Right lobe of liver (tissue), 6 donors: ENCODE measurements at regions not wholly inside any gene's neighbourhood (a gene's known extent, or its start where the extent isn't known, plus 50 kb on each side); places are given as distances from the start of the nearest gene placed in this dataset.

Source experiments
- ATAC-seq, 4 donors: fragments of 200-7000 bp; cut with Tn5 transposase; one replicate each; pipeline ENCODE4 v1.9.1; 2020; ENCODE audit warnings: mild to moderate bottlenecking in 4 of 4, moderate library complexity in 4 of 4
- DNase-seq, 3 donors: peaks; one replicate each; pipeline ENCODE4 v3.0.0-alpha.2; 2020
- H3K27ac ChIP-seq, 3 donors: fragments of 200-600 bp; one replicate each; pipeline ENCODE4 v1.8.0; 2022
- H3K27me3 ChIP-seq, 2 donors: fragments of 200-600 bp; one replicate each; pipeline ENCODE4 v1.8.0; 2022
- H3K36me3 ChIP-seq, 4 donors: fragments of 200-600 bp; sonication (generic) in 1 of 4; one replicate each; pipeline versions ENCODE4 v1.5.1 to v1.8.0; 2017 to 2022; ENCODE audit warnings: control low read depth in 1 of 4
- H3K4me1 ChIP-seq, 4 donors: fragments of 200-600 bp; sonication (generic) in 1 of 4; one replicate each; pipeline versions ENCODE4 v1.5.1 to v1.8.0; 2017 to 2022; ENCODE audit warnings: control low read depth in 1 of 4
- H3K4me3 ChIP-seq, 3 donors: fragments of 200-600 bp; one replicate each; pipeline ENCODE4 v1.8.0; 2022
- H3K9me3 ChIP-seq, 4 donors: fragments of 200-600 bp; sonication (generic) in 1 of 4; one replicate each; pipeline versions ENCODE4 v1.5.1 to v1.8.0; 2017 to 2022; ENCODE audit warnings: control low read depth in 1 of 4
- POLR2A ChIP-seq: fragments of 450-650 bp; IDR thresholded peaks from one replicate; pipeline ENCODE4 v1.6.1; 2017; ENCODE audit warnings: antibody characterized with exemption, mild to moderate bottlenecking
- WGBS: methylation state at CpG from one replicate; pipeline ENCODE4 v1.1.6; 2018; ENCODE audit warnings: low coverage, low lambda C conversion rate; ENCODE audit not compliant: insufficient coverage; ENCODE audit errors: missing lambda C conversion rate; 5-methylcytosine and 5-hydroxymethylcytosine counted together
- intact Hi-C, 2 donors: fragments of 100-400 bp; cut with DNase I; formaldehyde crosslinking; loops; one replicate each; pipeline versions ENCODE4 v1.11.2 to v1.14.1; 2022
- TF ChIP-seq, protein P1 (sequence below), 4 donors: fragments of 200-600 bp in 3 of 4; fragments of 450-650 bp in 1 of 4; IDR thresholded peaks; one replicate each; pipeline versions ENCODE4 v1.5.1 to v1.8.0; 2016 to 2022; ENCODE audit warnings: antibody characterized with exemption in 4 of 4, mild to moderate bottlenecking in 2 of 4
- donor health status: DM: no; HTN: yes; CAD: no.
- donor health status: DM: no; HTN: no; CAD: no.
- donor health status: DM: no; HTN: no; CAD: no.
- donor health status: DM: no; HTN: yes; CAD: no.
- donor health status: DM: no; HTN: yes; CAD: no.

DNA sequence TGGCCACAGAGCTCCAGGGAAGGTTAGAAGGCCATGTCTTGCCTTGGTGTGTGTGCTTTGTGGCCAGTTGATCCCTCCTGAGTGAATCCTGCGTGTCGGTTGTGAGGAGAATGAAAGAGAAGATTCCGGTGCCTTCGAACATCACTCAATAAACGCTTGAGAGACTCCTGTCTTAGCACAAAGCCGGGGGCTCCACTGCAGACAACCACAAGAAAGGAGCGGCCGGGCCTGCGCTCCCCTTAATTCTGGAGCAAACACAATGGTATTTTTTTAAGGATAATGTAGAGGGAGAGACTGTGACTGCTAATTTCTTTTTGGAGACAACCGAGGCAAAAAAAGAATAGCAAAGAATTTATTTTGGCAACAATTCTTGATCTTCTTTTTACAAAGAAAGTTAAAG is 286.8 kb upstream of the SHH start:
- DNase-seq = no peak
- intact Hi-C loops = no loop called here
- no peaks in the 10 kb centered on the region for H3K27me3 ChIP-seq
- no peaks in the 10 kb centered on the region for H3K36me3 ChIP-seq
- 91% methylated on average over 4 of the region's 10 CpGs for WGBS
- no peaks in the 10 kb centered on the region for H3K9me3 ChIP-seq
- no peaks in the 10 kb centered on the region for H3K4me1 ChIP-seq
- H3K4me3 ChIP-seq = no peak overlapping the region
- no peak for ATAC-seq
- no peak for TF ChIP-seq POLR2A
- TF ChIP-seq, protein P1, sequence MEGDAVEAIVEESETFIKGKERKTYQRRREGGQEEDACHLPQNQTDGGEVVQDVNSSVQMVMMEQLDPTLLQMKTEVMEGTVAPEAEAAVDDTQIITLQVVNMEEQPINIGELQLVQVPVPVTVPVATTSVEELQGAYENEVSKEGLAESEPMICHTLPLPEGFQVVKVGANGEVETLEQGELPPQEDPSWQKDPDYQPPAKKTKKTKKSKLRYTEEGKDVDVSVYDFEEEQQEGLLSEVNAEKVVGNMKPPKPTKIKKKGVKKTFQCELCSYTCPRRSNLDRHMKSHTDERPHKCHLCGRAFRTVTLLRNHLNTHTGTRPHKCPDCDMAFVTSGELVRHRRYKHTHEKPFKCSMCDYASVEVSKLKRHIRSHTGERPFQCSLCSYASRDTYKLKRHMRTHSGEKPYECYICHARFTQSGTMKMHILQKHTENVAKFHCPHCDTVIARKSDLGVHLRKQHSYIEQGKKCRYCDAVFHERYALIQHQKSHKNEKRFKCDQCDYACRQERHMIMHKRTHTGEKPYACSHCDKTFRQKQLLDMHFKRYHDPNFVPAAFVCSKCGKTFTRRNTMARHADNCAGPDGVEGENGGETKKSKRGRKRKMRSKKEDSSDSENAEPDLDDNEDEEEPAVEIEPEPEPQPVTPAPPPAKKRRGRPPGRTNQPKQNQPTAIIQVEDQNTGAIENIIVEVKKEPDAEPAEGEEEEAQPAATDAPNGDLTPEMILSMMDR (IDR thresholded peaks at IDR 0.05) = no peak
- no peak overlapping the region for H3K27ac ChIP-seq

DNA sequence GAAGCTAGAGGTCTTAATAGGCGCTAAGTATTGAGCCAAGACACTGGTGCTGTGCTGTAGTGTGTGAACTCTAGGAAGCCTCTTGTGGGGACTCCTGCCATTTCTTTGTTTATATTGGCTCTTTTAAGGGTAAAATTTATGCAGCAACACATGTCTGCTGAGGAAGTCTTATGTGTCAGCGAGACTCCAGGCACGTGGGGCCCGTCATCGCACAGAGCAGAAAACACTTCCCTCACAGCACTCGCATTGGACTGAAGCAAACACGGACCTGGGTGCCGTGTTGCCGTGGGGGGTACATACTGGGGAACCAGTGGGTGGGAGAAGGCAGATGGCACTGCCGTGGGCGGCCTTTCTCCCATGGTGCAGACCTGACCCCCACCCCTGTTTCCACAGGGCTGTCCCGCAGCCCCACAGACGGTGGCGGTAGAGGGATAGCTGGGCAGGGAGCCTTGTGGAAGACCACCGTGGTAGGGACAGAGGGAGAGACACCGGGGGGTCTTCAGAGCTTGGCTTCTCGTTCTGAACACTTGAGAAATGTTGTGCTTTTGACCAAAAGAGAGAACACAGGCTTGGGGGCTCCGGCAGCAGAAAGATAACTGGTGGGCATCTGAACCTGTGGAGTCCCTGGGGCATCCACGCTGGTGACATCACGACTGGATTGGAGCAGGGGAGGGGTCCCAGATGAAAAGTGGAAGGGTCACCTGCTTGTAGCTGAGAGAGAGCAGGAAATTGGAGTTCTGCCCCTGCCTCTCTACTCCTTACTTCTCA is 284.7 kb upstream of the SHH start:
- DNase-seq (no peak), ATAC-seq (peak in 1 of 4 donors; percentile 35)
- TF ChIP-seq, protein P1 (IDR thresholded peaks at IDR 0.05) = no peak
- TF ChIP-seq POLR2A = no peak
- no peaks in the 10 kb centered on the region for H3K36me3 ChIP-seq
- no peaks in the 10 kb centered on the region for H3K4me1 ChIP-seq
- intact Hi-C loops = no loop called here
- no peaks in the 10 kb centered on the region for H3K9me3 ChIP-seq
- no peak overlapping the region for H3K4me3 ChIP-seq
- H3K27ac ChIP-seq = no peak overlapping the region
- no peaks in the 10 kb centered on the region for H3K27me3 ChIP-seq
- 67% methylated on average over 9 of the region's 20 CpGs for WGBS

DNA sequence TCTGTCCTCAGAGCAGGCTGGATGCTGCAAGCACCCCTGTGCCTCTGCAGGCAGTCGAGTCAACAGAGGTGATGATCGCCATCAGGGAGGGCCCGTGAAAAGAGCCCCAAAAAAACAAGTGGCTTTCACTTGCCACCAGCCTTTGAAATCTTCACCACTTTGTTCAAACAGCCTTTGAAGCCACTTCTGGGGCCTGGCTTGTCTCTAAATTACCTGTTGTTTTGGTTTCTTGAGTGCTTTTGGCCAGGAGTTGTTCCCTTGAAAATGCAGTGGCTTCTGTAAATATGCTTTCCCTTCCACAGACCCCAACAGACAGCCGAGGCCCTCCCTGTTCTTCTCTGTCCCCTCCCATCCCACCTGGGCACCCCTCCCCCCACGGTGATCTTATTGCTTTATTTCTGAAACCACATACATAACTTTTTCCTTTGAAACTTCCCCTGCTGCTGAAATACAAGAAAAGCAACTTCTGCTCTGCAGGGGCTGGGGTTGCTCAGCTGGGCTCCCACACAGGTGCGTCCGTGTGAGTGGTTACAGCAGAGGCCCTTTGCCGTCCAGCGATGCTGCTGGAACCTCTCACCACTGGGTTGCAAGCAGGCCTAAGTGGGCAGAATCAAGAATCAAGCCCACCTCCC is 283.8 kb upstream of the SHH start:
- DNase-seq (no peak), ATAC-seq (no peak)
- Histone ChIP-seq H3K4me3 (no peak overlapping the region), H3K9me3 (no peaks in the 10 kb centered on the region), H3K4me1 (no peaks in the 10 kb centered on the region), H3K27me3 (no peaks in the 10 kb centered on the region), H3K36me3 (no peaks in the 10 kb centered on the region), H3K27ac (no peak overlapping the region)
- 44% methylated on average over 3 of the region's 9 CpGs for WGBS
- intact Hi-C loops = no loop called here
- TF ChIP-seq, protein P1 (IDR thresholded peaks at IDR 0.05) = no peak
- no peak for TF ChIP-seq POLR2A

DNA sequence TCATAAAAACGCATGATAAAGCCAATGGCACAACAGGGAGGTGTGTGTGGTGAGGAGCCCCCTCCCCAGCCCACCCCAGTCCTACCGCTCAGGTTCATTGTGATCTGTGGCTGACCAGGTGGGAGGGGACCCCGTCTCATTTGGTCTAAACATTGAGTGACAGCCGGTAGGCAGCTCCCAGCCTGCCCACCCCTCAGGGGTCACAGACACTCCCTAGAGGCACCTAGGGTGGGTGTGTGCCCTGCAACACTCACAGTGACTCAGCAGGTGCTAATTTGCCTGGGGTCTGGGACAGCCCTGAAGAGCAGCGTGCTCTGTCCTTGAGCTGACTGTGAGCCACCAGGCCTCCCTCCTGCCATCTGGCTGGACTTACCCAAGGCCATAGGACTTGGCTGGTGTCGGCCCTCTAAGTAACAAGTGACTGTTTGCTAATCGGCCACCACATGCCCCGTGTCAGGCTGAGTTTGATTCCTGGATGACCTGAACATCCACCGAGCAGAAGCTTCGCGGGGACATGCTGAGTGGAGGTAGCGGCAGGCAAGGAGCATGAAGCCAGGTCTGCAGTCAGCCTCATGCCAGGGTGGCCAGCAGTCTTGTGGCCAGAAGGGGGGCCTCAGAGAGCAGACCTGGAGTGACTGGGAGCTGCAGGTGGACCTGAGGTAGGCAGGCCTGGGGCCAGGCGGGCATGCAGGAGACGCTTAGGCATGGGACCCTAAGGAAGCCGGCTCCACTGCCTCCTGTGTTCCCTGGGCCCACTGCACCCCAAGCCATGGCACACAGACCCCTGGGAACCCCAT is 282.3 kb upstream of the SHH start:
- no peaks in the 10 kb centered on the region for H3K36me3 ChIP-seq
- H3K9me3 ChIP-seq = no peaks in the 10 kb centered on the region
- H3K27me3 ChIP-seq = no peaks in the 10 kb centered on the region
- H3K4me1 ChIP-seq = no peaks in the 10 kb centered on the region
- TF ChIP-seq, protein P1 (IDR thresholded peaks at IDR 0.05) = no peak
- TF ChIP-seq POLR2A = no peak
- DNase-seq (no peak), ATAC-seq (peak in 2 of 4 donors; percentile 12 to 15)
- H3K4me3 ChIP-seq = no peak overlapping the region
- intact Hi-C loops = no loop called here
- H3K27ac ChIP-seq = no peak overlapping the region
- 80% methylated on average over 8 of the region's 15 CpGs for WGBS
